Esophagus muscularis mucosa (tissue), 4 donors: ENCODE measurements at regions not wholly inside any gene's neighbourhood (a gene's known extent, or its start where the extent isn't known, plus 50 kb on each side); places are given as distances from the start of the nearest gene placed in this dataset.

Experiments used
- DNase-seq: peaks from one replicate; pipeline ENCODE4 v3.0.0-alpha.2; 2017; ENCODE audit errors: extremely low spot score
- H3K27ac ChIP-seq, 4 donors: fragments of 200-600 bp; sonication (generic); replicated peaks in 1 of 4; 1 replicate in 3 of 4; 2 replicates in 1 of 4; pipeline ENCODE4 v1.5.1; 2016 to 2019; ENCODE audit warnings: mild to moderate bottlenecking in 1 of 4
- H3K27me3 ChIP-seq, 4 donors: fragments of 200-600 bp; sonication (generic); one replicate each; pipeline versions ENCODE4 v1.5.1 to v1.6.0; 2016 to 2019
- H3K36me3 ChIP-seq, 4 donors: fragments of 200-600 bp; sonication (generic); one replicate each; pipeline ENCODE4 v1.5.1; 2016 to 2019
- H3K4me1 ChIP-seq, 4 donors: fragments of 200-600 bp; sonication (generic); one replicate each; pipeline ENCODE4 v1.5.1; 2016 to 2019
- H3K4me3 ChIP-seq, 4 donors: fragments of 200-600 bp; sonication (generic); 1 replicate in 2 of 4; 2 replicates in 2 of 4; pipeline ENCODE4 v1.5.1; 2016 to 2019; ENCODE audit warnings: mild to moderate bottlenecking in 4 of 4, moderate library complexity in 1 of 4
- H3K9me3 ChIP-seq, 4 donors: fragments of 200-600 bp; sonication (generic); 1 replicate in 3 of 4; 2 replicates in 1 of 4; pipeline ENCODE4 v1.5.1; 2016 to 2019
- CTCF ChIP-seq, 3 experiments: fragments of 200-600 bp in 2 of 3; fragments of 450-650 bp in 1 of 3; sonication (generic) in 2 of 3; IDR thresholded peaks; one replicate each; pipeline ENCODE4 v1.5.1; 2017 to 2019; ENCODE audit warnings: antibody characterized with exemption in 3 of 3, mild to moderate bottlenecking in 2 of 3, moderate library complexity in 1 of 3
- EP300 ChIP-seq: sonication (generic); formaldehyde crosslinking; IDR thresholded peaks from one replicate; pipeline ENCODE4 v1.6.1; 2017; ENCODE audit warnings: antibody characterized with exemption
- POLR2A ChIP-seq: fragments of 450-650 bp; IDR thresholded peaks from one replicate; pipeline ENCODE4 v1.6.1; 2017; ENCODE audit warnings: antibody characterized with exemption, moderate library complexity, mild to moderate bottlenecking, low read depth
- POLR2AphosphoS5 ChIP-seq, 2 donors: sonication (generic); formaldehyde crosslinking; IDR thresholded peaks; one replicate each; pipeline ENCODE4 v1.6.1; 2017; ENCODE audit warnings: antibody characterized with exemption in 2 of 2
- WGBS: methylation state at CpG from one replicate; pipeline ENCODE4 v1.1.5; 2018; 5-methylcytosine and 5-hydroxymethylcytosine counted together
- intact Hi-C: fragments of 100-400 bp; cut with DNase I; formaldehyde crosslinking; loops from one replicate; pipeline ENCODE4 v1.15.1; 2023

GRCh38 chr2:120888851-120889250, 153.2 kb downstream of the GLI2 start:
- no peak for DNase-seq
- no peaks in the 10 kb centered on the region for H3K27me3 ChIP-seq
- intact Hi-C loops: no loop called here
- H3K36me3 ChIP-seq: no peaks in the 10 kb centered on the region
- TF ChIP-seq POLR2AphosphoS5 (IDR thresholded peaks at IDR 0.05) (no peak), CTCF (IDR thresholded peaks at IDR 0.05) (no peak), POLR2A (no peak), EP300 (no peak)
- no peak overlapping the region for H3K27ac ChIP-seq
- H3K9me3 ChIP-seq: no peaks in the 10 kb centered on the region
- no peak overlapping the region for H3K4me3 ChIP-seq
- peaks cover 8 to 22% (median 14%) of the 10 kb centered on the region in 4 donors for H3K4me1 ChIP-seq
- 91% methylated on average over 10 of the region's 10 CpGs for WGBS

GRCh38 chr2:120889936-120890335, 154.3 kb downstream of the GLI2 start:
- Histone ChIP-seq H3K27me3 (no peaks in the 10 kb centered on the region), H3K27ac (no peak overlapping the region), H3K4me1 (peaks cover 8 to 21% (median 15%) of the 10 kb centered on the region in 4 donors), H3K36me3 (no peaks in the 10 kb centered on the region), H3K9me3 (no peaks in the 10 kb centered on the region), H3K4me3 (no peak overlapping the region)
- TF ChIP-seq EP300 (no peak), CTCF (IDR thresholded peaks at IDR 0.05) (no peak), POLR2AphosphoS5 (IDR thresholded peaks at IDR 0.05) (no peak), POLR2A (no peak)
- DNase-seq: no peak
- WGBS: 87% methylated on average over 3 of the region's 3 CpGs
- intact Hi-C loops: no loop called here

DNA sequence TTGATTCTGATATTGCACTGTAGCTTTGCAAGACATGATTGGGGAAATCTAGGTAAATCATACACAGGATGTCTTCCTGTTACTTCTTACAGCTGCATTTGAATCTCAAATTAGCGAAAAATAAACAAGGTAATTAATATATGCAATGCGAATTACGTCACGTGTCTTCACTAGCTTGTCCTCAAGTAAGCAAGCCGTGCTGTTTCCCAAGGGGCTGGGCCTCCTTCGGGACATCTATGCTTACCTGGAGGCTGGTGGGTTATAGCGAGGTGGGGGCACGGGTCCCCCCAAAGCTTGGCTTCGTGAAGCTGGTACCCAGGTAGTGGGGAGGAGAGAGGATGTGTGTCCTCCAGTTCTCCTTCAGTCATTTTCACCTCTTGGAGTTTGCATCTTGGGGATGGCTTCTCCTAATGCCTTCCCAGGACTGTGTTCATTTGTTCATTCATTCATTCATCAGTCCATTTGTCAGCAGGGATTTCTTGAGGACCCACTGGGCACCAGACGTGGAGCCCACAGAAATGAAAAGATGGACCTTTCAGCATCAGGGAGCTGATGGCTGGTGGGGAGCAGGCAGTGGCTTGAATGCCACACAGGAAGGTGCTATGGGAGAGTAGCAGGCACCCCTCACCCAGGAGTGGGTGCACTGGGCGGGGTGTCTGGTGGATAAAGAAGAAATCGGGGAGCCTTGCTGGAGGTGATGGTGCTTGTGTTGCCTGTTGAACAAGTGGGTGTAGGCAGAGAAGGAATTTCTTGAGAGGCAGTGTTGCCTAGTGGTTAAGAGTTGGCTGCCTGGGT, 155.1 kb downstream of the GLI2 start:
- H3K9me3 ChIP-seq: no peaks in the 10 kb centered on the region
- H3K27ac ChIP-seq: no peak overlapping the region
- no peak for TF ChIP-seq POLR2AphosphoS5 (IDR thresholded peaks at IDR 0.05)
- no peak for TF ChIP-seq CTCF (IDR thresholded peaks at IDR 0.05)
- no peak overlapping the region for H3K4me3 ChIP-seq
- no peaks in the 10 kb centered on the region for H3K36me3 ChIP-seq
- intact Hi-C loops: no loop called here
- WGBS: 93% methylated on average over 12 of the region's 12 CpGs
- peaks cover 8 to 17% (median 15%) of the 10 kb centered on the region in 4 donors for H3K4me1 ChIP-seq
- no peaks in the 10 kb centered on the region for H3K27me3 ChIP-seq
- no peak for DNase-seq

GRCh38 chr2:120892271-120892966, 156.8 kb downstream of the GLI2 start:
- TF ChIP-seq EP300: no peak
- no peak for TF ChIP-seq POLR2A
- TF ChIP-seq POLR2AphosphoS5 (IDR thresholded peaks at IDR 0.05): no peak
- TF ChIP-seq CTCF (IDR thresholded peaks at IDR 0.05): no peak
- peaks cover 8 to 17% (median 15%) of the 10 kb centered on the region in 4 donors for H3K4me1 ChIP-seq
- H3K36me3 ChIP-seq: no peaks in the 10 kb centered on the region
- intact Hi-C loops: no loop called here
- no peaks in the 10 kb centered on the region for H3K9me3 ChIP-seq
- DNase-seq: no peak
- H3K4me3 ChIP-seq: no peak overlapping the region
- no peak overlapping the region for H3K27ac ChIP-seq
- no peaks in the 10 kb centered on the region for H3K27me3 ChIP-seq
- WGBS: 93% methylated on average over 8 of the region's 8 CpGs
